IMR-90 (cell line): ENCODE measurements at regions not wholly inside any gene's neighbourhood (a gene's known extent, or its start where the extent isn't known, plus 50 kb on each side); places are given as distances from the start of the nearest gene placed in this dataset.

Source experiments
- ATAC-seq: fragments of 200-7000 bp; cut with Tn5 transposase; 2 replicates; pipeline ENCODE4 v1.9.1; 2020; ENCODE audit warnings: low read depth, mild to moderate bottlenecking, moderate library complexity
- BruUV-seq: library from RNA; stranded (reverse); fragments of 400-500 nt; replicated peaks from 2 replicates; lab custom pipeline; 2021; lab: Mats Ljungman, UMichigan
- CTCF ChIA-PET: fragments of 300-600 bp; formaldehyde crosslinking; extraction: SDS; loops from one replicate; lab custom pipeline; 2021; ENCODE audit warnings: antibody characterized with exemption; lab: Yijun Ruan, JAX
- POLR2A ChIA-PET: fragments of 300-600 bp; sonication (Branson Sonifier 250); formaldehyde crosslinking; loops from one replicate; lab custom pipeline; 2022; ENCODE audit warnings: antibody characterized with exemption; ENCODE audit not compliant: unreplicated experiment; lab: Charles Lee
- DNase-seq: peaks from one replicate; pipeline ENCODE4 v3.0.0; 2013
- H2AFZ ChIP-seq: replicated peaks from 2 replicates; pipeline ENCODE3; 2013; ENCODE audit warnings: low read length, mild to moderate bottlenecking; ENCODE audit not compliant: poor library complexity
- H2AK5ac ChIP-seq: 2 replicates; pipeline ENCODE4 v1.6.1; 2013; ENCODE audit warnings: low read depth, low read length, inconsistent platforms
- H2AK9ac ChIP-seq: replicated peaks from 2 replicates; pipeline ENCODE3; 2013; ENCODE audit warnings: mild to moderate bottlenecking, low read depth, low read length, moderate library complexity; ENCODE audit not compliant: poor library complexity
- H2BK120ac ChIP-seq: 2 replicates; pipeline ENCODE4 v1.6.1; 2013; ENCODE audit warnings: low read depth, low read length, inconsistent platforms
- H2BK15ac ChIP-seq: 3 replicates; pipeline ENCODE4 v1.6.1; 2013; ENCODE audit warnings: low read depth, low read length, inconsistent platforms
- H2BK20ac ChIP-seq: 2 replicates; pipeline ENCODE4 v1.6.1; 2013; ENCODE audit warnings: low read depth, mild to moderate bottlenecking, inconsistent platforms, low read length, moderate library complexity
- H2BK5ac ChIP-seq: 2 replicates; pipeline ENCODE4 v1.6.1; 2013; ENCODE audit warnings: mild to moderate bottlenecking, low read depth, low read length, inconsistent platforms; ENCODE audit not compliant: poor library complexity, severe bottlenecking
- H3K14ac ChIP-seq: replicated peaks from 2 replicates; pipeline ENCODE4 v1.6.1; 2013; ENCODE audit warnings: low read depth, low read length, inconsistent platforms
- H3K18ac ChIP-seq: 2 replicates; pipeline ENCODE4 v1.6.1; 2013; ENCODE audit warnings: low read depth, low read length, control low read depth
- H3K23ac ChIP-seq: 2 replicates; pipeline ENCODE4 v1.6.1; 2013; ENCODE audit warnings: low read depth, low read length, inconsistent platforms
- H3K27ac ChIP-seq: 2 replicates; pipeline ENCODE4 v1.5.1; 2013; ENCODE audit warnings: mild to moderate bottlenecking, control low read depth, low read length; ENCODE audit not compliant: insufficient read depth
- H3K27me3 ChIP-seq: 2 replicates; pipeline ENCODE4 v1.6.1; 2013; ENCODE audit warnings: low read length; ENCODE audit not compliant: control insufficient read depth, insufficient read depth
- H3K36me3 ChIP-seq: 2 replicates; pipeline ENCODE4 v1.6.1; 2013; ENCODE audit warnings: low read length, mixed read lengths; ENCODE audit not compliant: control insufficient read depth, insufficient read depth
- H3K4ac ChIP-seq: 2 replicates; pipeline ENCODE4 v1.6.1; 2013; ENCODE audit warnings: low read depth, low read length, inconsistent platforms
- H3K4me1 ChIP-seq: 2 replicates; pipeline ENCODE4 v1.6.1; 2013; ENCODE audit warnings: low read length, mixed read lengths; ENCODE audit not compliant: control insufficient read depth, insufficient read depth
- H3K4me2 ChIP-seq: 2 replicates; pipeline ENCODE4 v1.6.1; 2013; ENCODE audit warnings: low read depth, mild to moderate bottlenecking, control low read depth, low read length, moderate library complexity
- H3K4me3 ChIP-seq: 2 replicates; pipeline ENCODE4 v1.5.1; 2013; ENCODE audit warnings: low read depth, mild to moderate bottlenecking, control low read depth, low read length, moderate library complexity; ENCODE audit not compliant: insufficient read depth
- H3K56ac ChIP-seq: 2 replicates; pipeline ENCODE4 v1.6.1; 2013; ENCODE audit warnings: low read length, inconsistent platforms; ENCODE audit not compliant: insufficient read depth; ENCODE audit errors: extremely low read depth
- H3K79me1 ChIP-seq, 2 experiments: 2 replicates each; pipeline ENCODE4 v1.6.1; 2013; ENCODE audit warnings: low read length in 2 of 2, inconsistent platforms in 1 of 2, low read depth in 1 of 2
- H3K9ac ChIP-seq: 2 replicates; pipeline ENCODE4 v1.6.1; 2013; ENCODE audit warnings: low read depth, low read length, control low read depth
- H3K9me1 ChIP-seq: 2 replicates; pipeline ENCODE4 v1.6.1; 2013; ENCODE audit warnings: low read length, inconsistent platforms; ENCODE audit not compliant: insufficient read depth
- H3K9me3 ChIP-seq: 2 replicates; pipeline ENCODE4 v1.6.1; 2013; ENCODE audit warnings: low read length; ENCODE audit not compliant: control insufficient read depth, insufficient read depth
- H4K20me1 ChIP-seq: 2 replicates; pipeline ENCODE4 v1.6.1; 2013; ENCODE audit warnings: low read length, inconsistent platforms; ENCODE audit not compliant: insufficient read depth
- H4K5ac ChIP-seq: 2 replicates; pipeline ENCODE4 v1.6.1; 2013; ENCODE audit warnings: mild to moderate bottlenecking, low read depth, low read length, control low read depth
- H4K8ac ChIP-seq, 2 experiments: 2 replicates each; pipeline ENCODE4 v1.6.1; 2013; ENCODE audit warnings: low read depth in 2 of 2, low read length in 2 of 2, control low read depth in 1 of 2, inconsistent platforms in 1 of 2
- H4K91ac ChIP-seq: 2 replicates; pipeline ENCODE4 v1.6.1; 2013; ENCODE audit warnings: low read depth, low read length, inconsistent platforms; ENCODE audit not compliant: insufficient read depth
- BHLHE40 ChIP-seq: fragments of 150-350 bp; IDR thresholded peaks from 2 replicates; pipeline ENCODE4 v1.6.1; 2016; ENCODE audit warnings: mild to moderate bottlenecking, low read depth, low read length
- CHD1 ChIP-seq: IDR thresholded peaks from 2 replicates; pipeline ENCODE4 v1.6.1; 2012; ENCODE audit warnings: low read depth, low read length, improper control_type of control experiment
- ELK1 ChIP-seq: fragments of 150-350 bp; IDR thresholded peaks from 2 replicates; pipeline ENCODE4 v1.6.1; 2016; ENCODE audit warnings: low read depth, mild to moderate bottlenecking, low read length, moderate library complexity, borderline replicate concordance
- FOS ChIP-seq: fragments of 150-350 bp; IDR thresholded peaks from 2 replicates; pipeline ENCODE4 v1.6.1; 2016; ENCODE audit warnings: low read depth, low read length
- MAZ ChIP-seq: IDR thresholded peaks from 2 replicates; pipeline ENCODE4 v1.6.1; 2012; ENCODE audit warnings: low read depth, mild to moderate bottlenecking, low read length, improper control_type of control experiment, moderate library complexity, borderline replicate concordance
- MXI1 ChIP-seq: IDR thresholded peaks from 2 replicates; pipeline ENCODE4 v1.6.1; 2012; ENCODE audit warnings: low read depth, mild to moderate bottlenecking, low read length, moderate library complexity, borderline replicate concordance
- NFE2L2 ChIP-seq: fragments of 150-350 bp; IDR thresholded peaks from 2 replicates; pipeline ENCODE4 v1.6.1; 2016; ENCODE audit warnings: low read depth, mild to moderate bottlenecking, low read length
- RAD21 ChIP-seq: IDR thresholded peaks from 2 replicates; pipeline ENCODE4 v1.6.1; 2012; ENCODE audit warnings: low read length, improper control_type of control experiment
- RFX5 ChIP-seq: IDR thresholded peaks from 2 replicates; pipeline ENCODE4 v1.8.0; 2012; ENCODE audit warnings: low read depth, mild to moderate bottlenecking, low read length, moderate library complexity
- WGBS, 2 experiments: methylation state at CpG; one replicate each; pipeline versions ENCODE4 v1.1.5 to v1.1.7; 2013; ENCODE audit warnings: missing lambda C conversion rate in 2 of 2; ENCODE audit not compliant: insufficient read length in 1 of 2; ENCODE audit errors: extremely low coverage in 2 of 2; 5-methylcytosine and 5-hydroxymethylcytosine counted together
- dilution Hi-C: fragments of 300-500 bp; cut with HindIII; formaldehyde crosslinking; loops from one replicate; pipeline ENCODE4 v1.14.3; 2018; ENCODE audit warnings: low sequenced_read_pairs; ENCODE audit not compliant: unreplicated experiment
- in situ Hi-C: fragments of 300-500 bp; cut with MboI; formaldehyde crosslinking; loops from 3 replicates; pipeline ENCODE4 v1.14.3; 2019; ENCODE audit warnings: low sequenced_read_pairs, inconsistent platforms, mixed read lengths
- intact Hi-C: fragments of 100-400 bp; cut with micrococcal nuclease; formaldehyde crosslinking; loops from 2 replicates; pipeline ENCODE4 v1.10.0; 2022
- TF ChIP-seq, protein P1 (sequence below): fragments of 150-350 bp; IDR thresholded peaks from 2 replicates; pipeline ENCODE4 v1.6.1; 2017; ENCODE audit warnings: mild to moderate bottlenecking, antibody characterized with exemption, low read length, low read depth

DNA sequence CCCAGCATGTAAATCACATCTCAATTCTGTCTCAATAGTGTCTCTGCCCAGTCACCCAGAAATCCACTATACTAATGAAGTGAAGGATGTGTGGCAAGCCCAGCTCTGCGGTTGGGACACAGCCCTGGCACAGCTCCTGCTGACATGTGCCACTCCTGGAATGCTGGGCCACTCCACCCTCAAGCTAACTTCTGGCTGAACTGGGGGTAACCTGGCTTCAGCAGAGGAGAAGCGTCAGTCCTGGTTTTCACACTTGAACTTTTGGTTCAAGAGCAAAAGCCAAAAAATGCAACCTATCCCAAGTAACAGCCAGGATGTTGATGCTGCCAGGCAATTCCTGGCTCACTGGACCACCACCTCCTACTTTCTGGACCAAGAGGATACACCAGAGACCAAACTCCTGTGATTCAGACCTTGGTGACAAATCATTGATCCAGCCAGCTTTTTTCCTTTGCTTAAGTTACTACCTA is 86.4 kb downstream of the ARRDC3 start:
- Histone ChIP-seq H2AK5ac (no peak overlapping the region), H3K23ac (no peak overlapping the region), H4K5ac (no peak overlapping the region), H3K56ac (no peak overlapping the region), H3K4ac (no peak overlapping the region), H3K4me2 (no peak overlapping the region), H2BK120ac (no peak overlapping the region), H3K27ac (no peak overlapping the region), H3K9ac (no peak overlapping the region), H2BK15ac (0 out of 3 replicates have a peak overlapping the region, but pooled peaks have one; percentile 9), H2BK20ac (no peak overlapping the region), H2AK9ac (no peak overlapping the region), H3K9me1 (0 out of 2 replicates have a peak, but pooled peaks cover 5% of the 10 kb centered on the region), H3K18ac (no peak overlapping the region), H3K4me1 (peaks cover 3% of the 10 kb centered on the region), H3K9me3 (no peaks in the 10 kb centered on the region), H4K91ac (peak overlapping the region; percentile 51; the same call in 1 of the 2 replicates), H3K79me1 (no peaks in the 10 kb centered on the region), H4K20me1 (no peaks in the 10 kb centered on the region), H3K36me3 (no peaks in the 10 kb centered on the region), H2BK5ac (no peak overlapping the region), H3K4me3 (no peak overlapping the region), H3K14ac (no peak overlapping the region), H2AFZ (no peak overlapping the region), H3K27me3 (no peaks in the 10 kb centered on the region), H4K8ac (no peak overlapping the region)
- POLR2A ChIA-PET = interaction anchor here (0.6 kb wide), 1 partner anchor 87 kb away, joined by 3 read pairs; the partner anchor contains the start of gene ARRDC3
- intact Hi-C loops (no loop called here), dilution Hi-C loops (no loop called here), in situ Hi-C loops (no loop called here)
- WGBS, 2 experiments = no CpG with 5 or more reads among the region's 2 CpGs
- CTCF ChIA-PET = interaction anchor here (1.2 kb wide), 1 partner anchor 10 kb away, joined by 4 read pairs; no protein-coding TSS in a partner anchor
- TF ChIP-seq FOS (no peak), RFX5 (no peak), CHD1 (no peak), MXI1 (no peak), ELK1 (no peak), MAZ (no peak), RAD21 (no peak), BHLHE40 (no peak), NFE2L2 (no peak)
- TF ChIP-seq, protein P1, sequence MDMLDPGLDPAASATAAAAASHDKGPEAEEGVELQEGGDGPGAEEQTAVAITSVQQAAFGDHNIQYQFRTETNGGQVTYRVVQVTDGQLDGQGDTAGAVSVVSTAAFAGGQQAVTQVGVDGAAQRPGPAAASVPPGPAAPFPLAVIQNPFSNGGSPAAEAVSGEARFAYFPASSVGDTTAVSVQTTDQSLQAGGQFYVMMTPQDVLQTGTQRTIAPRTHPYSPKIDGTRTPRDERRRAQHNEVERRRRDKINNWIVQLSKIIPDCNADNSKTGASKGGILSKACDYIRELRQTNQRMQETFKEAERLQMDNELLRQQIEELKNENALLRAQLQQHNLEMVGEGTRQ = no peak
- no peak for DNase-seq
- no peak; the same call in 1 of the 2 replicates for ATAC-seq
- BruUV-seq = no TSS peak
